Brain microvascular endothelial cell (primary cell): ENCODE measurements at regions not wholly inside any gene's neighbourhood (a gene's known extent, or its start where the extent isn't known, plus 50 kb on each side); places are given as distances from the start of the nearest gene placed in this dataset.
"Not testable (repeated sequence)": the region's sequence is repeated elsewhere in the genome, so short reads cannot be mapped to it uniquely, and the experiment has no call there.

Source experiments
- DNase-seq: peaks from one replicate; pipeline ENCODE4 v3.0.0-alpha.2; 2020
- H3K27ac ChIP-seq: fragments of 250-450 bp; sonication (Bioruptor Pico); 2 replicates; pipeline ENCODE4 v1.5.1; 2020; ENCODE audit warnings: mild to moderate bottlenecking, moderate library complexity
- H3K27me3 ChIP-seq: fragments of 250-450 bp; sonication (Bioruptor Pico); replicated peaks from 2 replicates; pipeline ENCODE4 v1.5.1; 2020; ENCODE audit warnings: mild to moderate bottlenecking
- H3K36me3 ChIP-seq: fragments of 250-450 bp; sonication (Bioruptor Pico); replicated peaks from 2 replicates; pipeline ENCODE4 v1.5.1; 2020; ENCODE audit warnings: mild to moderate bottlenecking
- H3K4me3 ChIP-seq: 2 replicates; pipeline ENCODE4 v1.5.1; 2011; ENCODE audit warnings: low read depth, mild to moderate bottlenecking, control low read depth, low read length, moderate library complexity
- CTCF ChIP-seq: IDR thresholded peaks from 2 replicates; pipeline ENCODE4 v1.5.1; 2011; ENCODE audit warnings: low read depth, mild to moderate bottlenecking, moderate library complexity, low read length, control low read depth, inconsistent platforms; ENCODE audit errors: missing control alignments
- in situ Hi-C: cut with HindIII; loops from 2 replicates; pipeline ENCODE4 v1.10.0; 2017; ENCODE audit warnings: low sequenced_read_pairs, low pct_ligation_motif_present

- H3K27me3 ChIP-seq, result no peaks in the 10 kb centered on the region
- no peaks in the 10 kb centered on the region for H3K36me3 ChIP-seq
- no peak overlapping the region for H3K27ac ChIP-seq
- no peak for DNase-seq
- TF ChIP-seq CTCF, result no peak
- H3K4me3 ChIP-seq, result no peak overlapping the region
- in situ Hi-C loops, result no loop called here
Measured at GRCh38 chr4:87716371-87717265, 66.5 kb downstream of the DMP1 start.

GRCh38 chr4:87717276-87718031, 67.4 kb downstream of the DMP1 start:
- in situ Hi-C loops, result no loop called here

GRCh38 chr4:87718217-87718835, 68.2 kb downstream of the DMP1 start:
- DNase-seq, result no peak
- no peak for TF ChIP-seq CTCF
- no peaks in the 10 kb centered on the region for H3K27me3 ChIP-seq
- H3K36me3 ChIP-seq, result no peaks in the 10 kb centered on the region
- no peak overlapping the region for H3K27ac ChIP-seq
- no peak overlapping the region for H3K4me3 ChIP-seq
- in situ Hi-C loops, result no loop called here

More at GRCh38 chr4:87717276-87718031, 67.4 kb downstream of the DMP1 start:
- Histone ChIP-seq H3K4me3 (no peak overlapping the region), H3K36me3 (no peaks in the 10 kb centered on the region), H3K27me3 (no peaks in the 10 kb centered on the region), H3K27ac (peak overlapping the region; percentile 36)
- DNase-seq, result peak; percentile 49
- no peak for TF ChIP-seq CTCF

- DNase-seq, result no peak
- in situ Hi-C loops, result no loop called here
- Histone ChIP-seq H3K27ac (no peak overlapping the region), H3K36me3 (no peaks in the 10 kb centered on the region), H3K27me3 (no peaks in the 10 kb centered on the region), H3K4me3 (no peak overlapping the region)
- no peak for TF ChIP-seq CTCF
Measured at GRCh38 chr4:87720094-87720691, 70.1 kb downstream of the DMP1 start.

- in situ Hi-C loops, H3K4me3 ChIP-seq, H3K27me3 ChIP-seq, DNase-seq, H3K27ac ChIP-seq, H3K36me3 ChIP-seq: not testable (repeated sequence)
Measured at GRCh38 chr4:87725287-87725686, 74.1 kb upstream of the IBSP start.
